GM12878 (cell line): ENCODE measurements at regions not wholly inside any gene's neighbourhood (a gene's known extent, or its start where the extent isn't known, plus 50 kb on each side); places are given as distances from the start of the nearest gene placed in this dataset.

Experiments
- ATAC-seq: fragments of 200-7000 bp; cut with Tn5 transposase; 3 replicates; pipeline ENCODE4 v1.9.1; 2020; ENCODE audit warnings: mild to moderate bottlenecking, moderate library complexity
- BruUV-seq: library from RNA; stranded (reverse); fragments of 400-500 nt; replicated peaks from 2 replicates; lab custom pipeline; 2021; lab: Mats Ljungman, UMichigan
- CTCF ChIA-PET: fragments of 300-600 bp; sonication (Branson Sonifier 250); formaldehyde crosslinking; extraction: SDS; loops from one replicate; lab custom pipeline; 2021; ENCODE audit warnings: inconsistent platforms; lab: Yijun Ruan, JAX
- POLR2A ChIA-PET: fragments of 350-600 bp; formaldehyde crosslinking; extraction: SDS; loops from one replicate; lab custom pipeline; 2021; ENCODE audit warnings: inconsistent platforms; lab: Charles Lee
- RAD21 ChIA-PET: fragments of 300-600 bp; sonication (Branson Sonifier 250); formaldehyde crosslinking; loops from one replicate; lab custom pipeline; 2023; ENCODE audit warnings: antibody characterized with exemption; ENCODE audit not compliant: unreplicated experiment; lab: Charles Lee
- SMC1A ChIA-PET: fragments of 300-600 bp; sonication (Branson Sonifier 250); formaldehyde crosslinking; loops from one replicate; lab custom pipeline; 2023; ENCODE audit not compliant: unreplicated experiment, uncharacterized antibody; lab: Charles Lee
- DNase-seq: peaks from one replicate; pipeline ENCODE4 v3.0.0-alpha.2; 2011; ENCODE audit warnings: low read depth, low spot score
- FAIRE-seq: peaks from 3 replicates; lab custom pipeline; 2011; peaks lifted over from hg19 to GRCh38; lab: Jason Lieb, UNC
- H2AFZ ChIP-seq: 2 replicates; pipeline ENCODE4 v1.6.0; 2011; ENCODE audit warnings: low read depth, low read length, control low read depth; ENCODE audit not compliant: control insufficient read depth
- H3K27ac ChIP-seq: 2 replicates; pipeline ENCODE4 v1.5.1; 2011; ENCODE audit warnings: control low read depth; ENCODE audit not compliant: control insufficient read depth, insufficient read depth
- H3K27me3 ChIP-seq, 2 experiments: replicated peaks in 1 of 2; 2 replicates each; pipeline versions ENCODE4 v1.6.0 to v1.6.1; 2011; ENCODE audit warnings: low read length in 1 of 2; ENCODE audit not compliant: control insufficient read depth in 2 of 2, insufficient read depth in 2 of 2
- H3K36me3 ChIP-seq, 2 experiments: 2 replicates each; pipeline ENCODE4 v1.5.1; 2011; ENCODE audit warnings: low read length in 1 of 2; ENCODE audit not compliant: control insufficient read depth in 2 of 2, insufficient read depth in 2 of 2
- H3K4me1 ChIP-seq: 2 replicates; pipeline ENCODE4 v1.6.1; 2011; ENCODE audit warnings: mild to moderate bottlenecking, low read length, moderate library complexity, mixed read lengths; ENCODE audit not compliant: control insufficient read depth, insufficient read depth
- H3K4me2 ChIP-seq: 2 replicates; pipeline ENCODE4 v1.6.0; 2011; ENCODE audit warnings: control low read depth; ENCODE audit not compliant: control insufficient read depth, insufficient read depth
- H3K4me3 ChIP-seq: fragments of 200-600 bp; sonication (generic); 2 replicates; pipeline ENCODE4 v1.5.1; 2016
- H3K79me2 ChIP-seq: 2 replicates; pipeline ENCODE4 v1.6.0; 2011; ENCODE audit warnings: low read length; ENCODE audit not compliant: control insufficient read depth, insufficient read depth
- H3K9ac ChIP-seq: 2 replicates; pipeline ENCODE4 v1.8.0; 2011; ENCODE audit warnings: low read length, control low read depth, mixed read lengths; ENCODE audit not compliant: control insufficient read depth, insufficient read depth
- H3K9me3 ChIP-seq: replicated peaks from 3 replicates; pipeline ENCODE4 v1.5.1; 2011; ENCODE audit warnings: mild to moderate bottlenecking, low read length; ENCODE audit not compliant: control insufficient read depth, insufficient read depth
- H4K20me1 ChIP-seq: 2 replicates; pipeline ENCODE4 v1.6.0; 2011; ENCODE audit not compliant: control insufficient read depth, insufficient read depth
- CEBPB ChIP-seq, 2 experiments: fragments of 150-350 bp in 1 of 2; IDR thresholded peaks; 2 replicates each; pipeline ENCODE4 v1.6.1; 2012 to 2014; ENCODE audit warnings: low read depth in 2 of 2, low read length in 2 of 2, borderline replicate concordance in 1 of 2, inconsistent platforms in 1 of 2
- HDAC2 ChIP-seq: fragments of 200-600 bp; sonication (generic); IDR thresholded peaks from 2 replicates; pipeline ENCODE4 v1.6.1; 2017
- IKZF1 ChIP-seq: fragments of 450-650 bp; conservative IDR thresholded peaks from 2 replicates; pipeline ENCODE4 v1.6.1; 2017; ENCODE audit warnings: antibody characterized with exemption, mild to moderate bottlenecking
- LARP7 ChIP-seq: fragments of 450-650 bp; IDR thresholded peaks from 2 replicates; pipeline ENCODE4 v1.6.1; 2017; ENCODE audit warnings: mild to moderate bottlenecking
- PAX5 ChIP-seq: IDR thresholded peaks from 2 replicates; pipeline ENCODE4 v1.6.1; 2011; ENCODE audit warnings: low read depth, low read length, borderline replicate concordance
- TAF1 ChIP-seq: IDR thresholded peaks from 2 replicates; pipeline ENCODE4 v1.6.1; 2011; ENCODE audit warnings: mild to moderate bottlenecking, low read depth, low read length, borderline replicate concordance
- ZNF24 ChIP-seq: fragments of 450-650 bp; IDR thresholded peaks from 2 replicates; pipeline ENCODE4 v1.6.1; 2017; ENCODE audit warnings: antibody characterized with exemption, mild to moderate bottlenecking
- in situ Hi-C: fragments of 300-500 bp; cut with MboI; formaldehyde crosslinking; loops from 9 replicates; pipeline ENCODE4 v1.14.3; 2018; ENCODE audit warnings: mixed read lengths
- intact Hi-C: fragments of 100-400 bp; cut with micrococcal nuclease; formaldehyde crosslinking; loops from one replicate; pipeline ENCODE4 v1.14.2; 2022; ENCODE audit not compliant: unreplicated experiment
- TF ChIP-seq, protein P1 (sequence below): fragments of 150-350 bp; IDR thresholded peaks from 2 replicates; pipeline ENCODE4 v1.6.1; 2016; ENCODE audit warnings: low read depth, low read length
- TF ChIP-seq, protein P2 (sequence below): fragments of 450-650 bp; IDR thresholded peaks from 2 replicates; pipeline ENCODE4 v1.6.1; 2014; ENCODE audit warnings: mild to moderate bottlenecking

DNA sequence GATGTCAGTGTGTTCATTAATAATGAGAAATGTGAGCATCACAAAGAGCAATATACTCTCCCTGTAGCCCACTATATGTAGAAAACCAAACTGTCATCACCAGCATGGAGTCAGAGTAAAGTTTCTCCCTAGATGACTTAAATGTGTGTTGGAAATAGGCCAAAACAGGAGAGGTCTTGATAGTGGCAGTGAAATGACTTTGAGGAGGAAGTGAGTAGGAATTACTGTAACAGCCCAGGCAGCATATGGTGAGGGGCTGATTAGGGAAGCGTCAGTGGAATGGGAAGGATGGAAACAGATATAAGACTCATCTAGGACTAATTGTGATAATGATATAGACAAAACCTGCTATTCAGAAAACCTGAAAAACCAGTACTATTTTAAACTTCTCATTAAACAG lies 83.9 kb downstream of the ATXN3L start (continued):
- TF ChIP-seq, protein P1, sequence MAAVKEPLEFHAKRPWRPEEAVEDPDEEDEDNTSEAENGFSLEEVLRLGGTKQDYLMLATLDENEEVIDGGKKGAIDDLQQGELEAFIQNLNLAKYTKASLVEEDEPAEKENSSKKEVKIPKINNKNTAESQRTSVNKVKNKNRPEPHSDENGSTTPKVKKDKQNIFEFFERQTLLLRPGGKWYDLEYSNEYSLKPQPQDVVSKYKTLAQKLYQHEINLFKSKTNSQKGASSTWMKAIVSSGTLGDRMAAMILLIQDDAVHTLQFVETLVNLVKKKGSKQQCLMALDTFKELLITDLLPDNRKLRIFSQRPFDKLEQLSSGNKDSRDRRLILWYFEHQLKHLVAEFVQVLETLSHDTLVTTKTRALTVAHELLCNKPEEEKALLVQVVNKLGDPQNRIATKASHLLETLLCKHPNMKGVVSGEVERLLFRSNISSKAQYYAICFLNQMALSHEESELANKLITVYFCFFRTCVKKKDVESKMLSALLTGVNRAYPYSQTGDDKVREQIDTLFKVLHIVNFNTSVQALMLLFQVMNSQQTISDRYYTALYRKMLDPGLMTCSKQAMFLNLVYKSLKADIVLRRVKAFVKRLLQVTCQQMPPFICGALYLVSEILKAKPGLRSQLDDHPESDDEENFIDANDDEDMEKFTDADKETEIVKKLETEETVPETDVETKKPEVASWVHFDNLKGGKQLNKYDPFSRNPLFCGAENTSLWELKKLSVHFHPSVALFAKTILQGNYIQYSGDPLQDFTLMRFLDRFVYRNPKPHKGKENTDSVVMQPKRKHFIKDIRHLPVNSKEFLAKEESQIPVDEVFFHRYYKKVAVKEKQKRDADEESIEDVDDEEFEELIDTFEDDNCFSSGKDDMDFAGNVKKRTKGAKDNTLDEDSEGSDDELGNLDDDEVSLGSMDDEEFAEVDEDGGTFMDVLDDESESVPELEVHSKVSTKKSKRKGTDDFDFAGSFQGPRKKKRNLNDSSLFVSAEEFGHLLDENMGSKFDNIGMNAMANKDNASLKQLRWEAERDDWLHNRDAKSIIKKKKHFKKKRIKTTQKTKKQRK: no peak
- TF ChIP-seq PAX5 (no peak), TAF1 (no peak), HDAC2 (no peak), CEBPB (IDR thresholded peaks at IDR 0.05; ENCODE audit: borderline replicate concordance in 1 of 2, low read depth in 2 of 2, low read length in 2 of 2) (no peak)

- POLR2A ChIA-PET: no interaction called here
- TF ChIP-seq, protein P2, sequence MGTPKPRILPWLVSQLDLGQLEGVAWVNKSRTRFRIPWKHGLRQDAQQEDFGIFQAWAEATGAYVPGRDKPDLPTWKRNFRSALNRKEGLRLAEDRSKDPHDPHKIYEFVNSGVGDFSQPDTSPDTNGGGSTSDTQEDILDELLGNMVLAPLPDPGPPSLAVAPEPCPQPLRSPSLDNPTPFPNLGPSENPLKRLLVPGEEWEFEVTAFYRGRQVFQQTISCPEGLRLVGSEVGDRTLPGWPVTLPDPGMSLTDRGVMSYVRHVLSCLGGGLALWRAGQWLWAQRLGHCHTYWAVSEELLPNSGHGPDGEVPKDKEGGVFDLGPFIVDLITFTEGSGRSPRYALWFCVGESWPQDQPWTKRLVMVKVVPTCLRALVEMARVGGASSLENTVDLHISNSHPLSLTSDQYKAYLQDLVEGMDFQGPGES: no peak
- TF ChIP-seq LARP7: no peak
- no peak for TF ChIP-seq PAX5
- TF ChIP-seq ZNF24: no peak
- no peak for TF ChIP-seq IKZF1
- TF ChIP-seq, all 136 proteins: peak for 0
- Histone ChIP-seq H4K20me1 (no peaks in the 10 kb centered on the region), H3K27ac (no peak overlapping the region), H3K79me2 (no peaks in the 10 kb centered on the region), H3K27me3 (no peaks in the 10 kb centered on the region), H3K4me2 (no peak overlapping the region), H3K4me1 (no peaks in the 10 kb centered on the region), H3K9me3 (no peaks in the 10 kb centered on the region), H3K9ac (no peak overlapping the region), H3K36me3 (no peaks in the 10 kb centered on the region), H3K4me3 (no peak overlapping the region), H2AFZ (no peak overlapping the region)
- FAIRE-seq (no peak), DNase-seq (no peak), ATAC-seq (no peak)
- intact Hi-C loops: no loop called here
- ChIA-PET SMC1A (interaction anchor here (1.0 kb wide), 1 partner anchor 15 kb away, joined by 4 read pairs; no protein-coding TSS in a partner anchor), CTCF (interaction anchor here (1.2 to 2.3 kb wide), 2 partner anchors 22 to 286 kb away, joined by 4 to 7 read pairs; no protein-coding TSS in a partner anchor), RAD21 (interaction anchor here (1.0 to 1.2 kb wide), 2 partner anchors 42 to 67 kb away, joined by 3 read pairs; no protein-coding TSS in a partner anchor)
- in situ Hi-C loops: no loop called here
- BruUV-seq: no TSS peak
Observed at GRCh38 chrX:13232484-13232883, 87.4 kb downstream of the ATXN3L start.
